CD14-positive monocyte (primary cell): ENCODE measurements at regions not wholly inside any gene's neighbourhood (a gene's known extent, or its start where the extent isn't known, plus 50 kb on each side); places are given as distances from the start of the nearest gene placed in this dataset.

Source experiments
- DNase-seq, 3 donors: peaks; one replicate each; pipeline ENCODE4 v3.0.0-alpha.2; 2011 to 2022
- H2AFZ ChIP-seq: 2 replicates; pipeline ENCODE4 v1.6.0; 2012; ENCODE audit warnings: mild to moderate bottlenecking, low read depth, low read length, inconsistent platforms; ENCODE audit not compliant: insufficient read depth, poor library complexity, severe bottlenecking
- H3K27ac ChIP-seq, 2 donors: 1 replicate in 1 of 2; 2 replicates in 1 of 2; pipeline ENCODE4 v1.5.1; 2012 to 2013; ENCODE audit warnings: low read length in 2 of 2, control low read depth in 1 of 2, inconsistent platforms in 1 of 2, low read depth in 1 of 2, mild to moderate bottlenecking in 1 of 2
- H3K27me3 ChIP-seq, 2 donors: one replicate each; pipeline versions ENCODE4 v1.6.0 to v1.6.1; 2011 to 2013; ENCODE audit warnings: low read length in 2 of 2; ENCODE audit not compliant: control insufficient read depth in 2 of 2, insufficient read depth in 2 of 2
- H3K36me3 ChIP-seq, 2 donors: replicated peaks in 1 of 2; 1 replicate in 1 of 2; 2 replicates in 1 of 2; pipeline versions ENCODE4 v1.5.1 to v1.6.1; 2012 to 2013; ENCODE audit warnings: low read length in 2 of 2, control low read depth in 1 of 2, inconsistent platforms in 1 of 2, mild to moderate bottlenecking in 1 of 2; ENCODE audit not compliant: insufficient read depth in 2 of 2, control insufficient read depth in 1 of 2
- H3K4me1 ChIP-seq, 2 donors: 1 replicate in 1 of 2; 2 replicates in 1 of 2; pipeline versions ENCODE4 v1.5.1 to v1.6.1; 2012 to 2013; ENCODE audit warnings: low read length in 2 of 2, control low read depth in 1 of 2, inconsistent platforms in 1 of 2, mild to moderate bottlenecking in 1 of 2, moderate library complexity in 1 of 2; ENCODE audit not compliant: insufficient read depth in 2 of 2, control insufficient read depth in 1 of 2
- H3K4me2 ChIP-seq: replicated peaks from 2 replicates; pipeline ENCODE3; 2012; ENCODE audit warnings: low read length, moderate library complexity, mild to moderate bottlenecking; ENCODE audit not compliant: poor library complexity, severe bottlenecking; ENCODE audit errors: extremely low read depth
- H3K4me3 ChIP-seq, 3 experiments: fragments of 200-600 bp in 1 of 3; sonication (generic) in 1 of 3; replicated peaks in 1 of 3; 1 replicate in 2 of 3; 2 replicates in 1 of 3; pipeline ENCODE4 v1.5.1; 2011 to 2013; ENCODE audit warnings: low read length in 3 of 3, mild to moderate bottlenecking in 3 of 3, control low read depth in 2 of 3, low read depth in 2 of 3, inconsistent platforms in 1 of 3, moderate library complexity in 1 of 3
- H3K79me2 ChIP-seq: 2 replicates; pipeline ENCODE4 v1.6.0; 2012; ENCODE audit warnings: mild to moderate bottlenecking, control low read depth, inconsistent platforms, low read length, moderate library complexity; ENCODE audit not compliant: insufficient read depth
- H3K9ac ChIP-seq: 2 replicates; pipeline ENCODE4 v1.6.0; 2017; ENCODE audit warnings: low read length, mild to moderate bottlenecking; ENCODE audit not compliant: insufficient read depth, poor library complexity, severe bottlenecking
- H3K9me3 ChIP-seq, 2 donors: replicated peaks in 1 of 2; 1 replicate in 1 of 2; 2 replicates in 1 of 2; pipeline versions ENCODE4 v1.5.1 to v1.6.1; 2012 to 2013; ENCODE audit warnings: low read length in 2 of 2, control low read depth in 1 of 2; ENCODE audit not compliant: control insufficient read depth in 1 of 2, insufficient read depth in 1 of 2
- H4K20me1 ChIP-seq: 2 replicates; pipeline ENCODE4 v1.6.0; 2012; ENCODE audit warnings: mild to moderate bottlenecking, low read length, control low read depth, moderate library complexity; ENCODE audit not compliant: insufficient read depth
- H3K27ac Mint-ChIP-seq, 7 donors: one replicate each; pipeline ENCODE4 v1.8.0; 2020; ENCODE audit warnings: mild to moderate bottlenecking in 7 of 7, mixed read lengths in 7 of 7, moderate library complexity in 6 of 7, inconsistent platforms in 2 of 7
- H3K27me3 Mint-ChIP-seq, 3 donors: one replicate each; pipeline ENCODE4 v1.8.0; 2021 to 2022; ENCODE audit warnings: low read depth in 3 of 3, mild to moderate bottlenecking in 3 of 3, mixed read lengths in 3 of 3, moderate library complexity in 3 of 3, inconsistent platforms in 1 of 3
- H3K36me3 Mint-ChIP-seq, 2 donors: one replicate each; pipeline ENCODE4 v1.8.0; 2020; ENCODE audit warnings: mixed read lengths in 2 of 2, inconsistent platforms in 1 of 2, mild to moderate bottlenecking in 1 of 2
- H3K4me1 Mint-ChIP-seq: one replicate; pipeline ENCODE4 v1.8.0; 2020; ENCODE audit warnings: mild to moderate bottlenecking, mixed read lengths
- H3K4me3 Mint-ChIP-seq, 2 donors: one replicate each; pipeline ENCODE4 v1.8.0; 2020; ENCODE audit warnings: mild to moderate bottlenecking in 2 of 2, mixed read lengths in 2 of 2, moderate library complexity in 1 of 2
- H3K9me3 Mint-ChIP-seq, 7 donors: one replicate each; pipeline ENCODE4 v1.8.0; 2020 to 2022; ENCODE audit warnings: mixed read lengths in 7 of 7, mild to moderate bottlenecking in 6 of 7, moderate library complexity in 6 of 7, inconsistent platforms in 2 of 7
- CTCF ChIP-seq: fragments of 200-600 bp; IDR thresholded peaks from one replicate; pipeline ENCODE4 v1.8.0; 2022; ENCODE audit warnings: antibody characterized with exemption, mild to moderate bottlenecking
- WGBS: methylation state at CpG from one replicate; pipeline ENCODE4 v1.1.5; 2013; ENCODE audit warnings: missing lambda C conversion rate; ENCODE audit not compliant: insufficient coverage; 5-methylcytosine and 5-hydroxymethylcytosine counted together
- intact Hi-C, 2 donors: fragments of 100-400 bp; cut with micrococcal nuclease; formaldehyde crosslinking; loops; one replicate each; pipeline versions ENCODE4 v1.15.0 to v1.15.1; 2023

- H3K27me3 ChIP-seq: peaks cover 0 to 14% of the 10 kb centered on the region in 2 donors
- no peaks in the 10 kb centered on the region for H4K20me1 ChIP-seq
- H3K4me3 Mint-ChIP-seq: peak overlapping the region in 1 of 2 donors; percentile 11
- H3K4me3 ChIP-seq: no peak overlapping the region
- H3K27me3 Mint-ChIP-seq: peaks cover 9 to 24% (median 14%) of the 10 kb centered on the region in 3 donors
- H2AFZ ChIP-seq: no peak overlapping the region
- H3K36me3 ChIP-seq: no peaks in the 10 kb centered on the region
- no peak overlapping the region for H3K9ac ChIP-seq
- H3K36me3 Mint-ChIP-seq: no peaks in the 10 kb centered on the region
- DNase-seq: no peak
- WGBS: 80% methylated on average over 1 of the region's 2 CpGs
- no peaks in the 10 kb centered on the region for H3K79me2 ChIP-seq
- peaks cover 3% of the 10 kb centered on the region for H3K4me1 Mint-ChIP-seq
- H3K27ac Mint-ChIP-seq: no peak overlapping the region
- no peak overlapping the region for H3K27ac ChIP-seq
- H3K4me2 ChIP-seq: no peak overlapping the region
- intact Hi-C loops: no loop called here
- no peaks in the 10 kb centered on the region for H3K4me1 ChIP-seq
- peaks cover 8 to 35% (median 20%) of the 10 kb centered on the region in 7 donors for H3K9me3 Mint-ChIP-seq
- H3K9me3 ChIP-seq: peaks cover 0 to 23% of the 10 kb centered on the region in 2 donors
- no peak for TF ChIP-seq CTCF
Measured at GRCh38 chr5:118253225-118254061, 734.9 kb downstream of the DTWD2 start.

- H3K4me1 Mint-ChIP-seq: peaks cover 3% of the 10 kb centered on the region
- Histone ChIP-seq H3K4me3 (no peak overlapping the region), H3K9ac (no peak overlapping the region), H4K20me1 (no peaks in the 10 kb centered on the region), H3K79me2 (no peaks in the 10 kb centered on the region), H3K4me2 (no peak overlapping the region), H3K27me3 (peaks cover 0 to 17% of the 10 kb centered on the region in 2 donors), H2AFZ (no peak overlapping the region), H3K36me3 (no peaks in the 10 kb centered on the region), H3K27ac (no peak overlapping the region), H3K9me3 (peaks cover 11 to 38% of the 10 kb centered on the region in 2 donors), H3K4me1 (no peaks in the 10 kb centered on the region)
- peaks cover 14 to 30% (median 16%) of the 10 kb centered on the region in 3 donors for H3K27me3 Mint-ChIP-seq
- no CpG with 5 or more reads among the region's 2 CpGs for WGBS
- H3K36me3 Mint-ChIP-seq: no peaks in the 10 kb centered on the region
- H3K9me3 Mint-ChIP-seq: peaks cover 14 to 42% (median 28%) of the 10 kb centered on the region in 7 donors
- DNase-seq: no peak
- TF ChIP-seq CTCF: no peak
- intact Hi-C loops: no loop called here
- H3K27ac Mint-ChIP-seq: no peak overlapping the region
- H3K4me3 Mint-ChIP-seq: peak overlapping the region in 1 of 2 donors; percentile 72
Measured at GRCh38 chr5:118249386-118249785, 739.0 kb downstream of the DTWD2 start.
